Suprapubic skin (tissue), 4 donors: ENCODE measurements at regions not wholly inside any gene's neighbourhood (a gene's known extent, or its start where the extent isn't known, plus 50 kb on each side); places are given as distances from the start of the nearest gene placed in this dataset.

Experiments
- POLR2A ChIP-seq, 2 donors: fragments of 450-650 bp; IDR thresholded peaks; one replicate each; pipeline ENCODE4 v1.6.1; 2017; ENCODE audit warnings: antibody characterized with exemption in 2 of 2, mild to moderate bottlenecking in 2 of 2, moderate library complexity in 2 of 2
- POLR2AphosphoS5 ChIP-seq, 3 donors: sonication (generic); formaldehyde crosslinking; IDR thresholded peaks; one replicate each; pipeline ENCODE4 v1.6.1; 2017; ENCODE audit warnings: antibody characterized with exemption in 3 of 3
- TF ChIP-seq, protein P1 (sequence below), 2 donors: fragments of 200-600 bp in 1 of 2; fragments of 450-650 bp in 1 of 2; sonication (generic) in 1 of 2; IDR thresholded peaks; one replicate each; pipeline ENCODE4 v1.5.1; 2016 to 2019; ENCODE audit warnings: antibody characterized with exemption in 2 of 2, mild to moderate bottlenecking in 1 of 2, moderate library complexity in 1 of 2

- TF ChIP-seq, protein P1, sequence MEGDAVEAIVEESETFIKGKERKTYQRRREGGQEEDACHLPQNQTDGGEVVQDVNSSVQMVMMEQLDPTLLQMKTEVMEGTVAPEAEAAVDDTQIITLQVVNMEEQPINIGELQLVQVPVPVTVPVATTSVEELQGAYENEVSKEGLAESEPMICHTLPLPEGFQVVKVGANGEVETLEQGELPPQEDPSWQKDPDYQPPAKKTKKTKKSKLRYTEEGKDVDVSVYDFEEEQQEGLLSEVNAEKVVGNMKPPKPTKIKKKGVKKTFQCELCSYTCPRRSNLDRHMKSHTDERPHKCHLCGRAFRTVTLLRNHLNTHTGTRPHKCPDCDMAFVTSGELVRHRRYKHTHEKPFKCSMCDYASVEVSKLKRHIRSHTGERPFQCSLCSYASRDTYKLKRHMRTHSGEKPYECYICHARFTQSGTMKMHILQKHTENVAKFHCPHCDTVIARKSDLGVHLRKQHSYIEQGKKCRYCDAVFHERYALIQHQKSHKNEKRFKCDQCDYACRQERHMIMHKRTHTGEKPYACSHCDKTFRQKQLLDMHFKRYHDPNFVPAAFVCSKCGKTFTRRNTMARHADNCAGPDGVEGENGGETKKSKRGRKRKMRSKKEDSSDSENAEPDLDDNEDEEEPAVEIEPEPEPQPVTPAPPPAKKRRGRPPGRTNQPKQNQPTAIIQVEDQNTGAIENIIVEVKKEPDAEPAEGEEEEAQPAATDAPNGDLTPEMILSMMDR (IDR thresholded peaks at IDR 0.05): no peak
- TF ChIP-seq POLR2A (IDR thresholded peaks at IDR 0.05) (no peak), POLR2AphosphoS5 (IDR thresholded peaks at IDR 0.05) (no peak)
Observed at GRCh38 chr20:7426890-7427496, 513.3 kb downstream of the HAO1 start.
